ENCODE measurements at regions not wholly inside any gene's neighbourhood (a gene's known extent, or its start where the extent isn't known, plus 50 kb on each side); places are given as distances from the start of the nearest gene placed in this dataset.

GRCh38 chr1:177732178-177732577 is 237.7 kb downstream of the SEC16B start:
- Mint-ChIP-seq H3K27ac (no peak overlapping the region), H3K9me3 (ENCODE audit: insufficient read depth) (no peaks in the 10 kb centered on the region), H3K27me3 (no peaks in the 10 kb centered on the region), H3K4me3 (no peak overlapping the region), H3K4me1 (no peaks in the 10 kb centered on the region)
- intact Hi-C loops (cut with micrococcal nuclease) = no loop called here
- CTCF ChIA-PET = no interaction called here
- H4K20me1 ChIP-seq (ENCODE audit: control insufficient read depth, insufficient read depth, low read length, poor library complexity, severe bottlenecking) = no peaks in the 10 kb centered on the region
- 34% methylated on average over 2 of the region's 7 CpGs for WGBS (ENCODE audit: insufficient coverage)
- no peak overlapping the region for H3K9ac ChIP-seq (ENCODE audit: low read length)
- no peak overlapping the region for H3K4me2 ChIP-seq (replicated peaks; ENCODE audit: low read depth, low read length, poor library complexity, severe bottlenecking)
- TF ChIP-seq, protein P1, sequence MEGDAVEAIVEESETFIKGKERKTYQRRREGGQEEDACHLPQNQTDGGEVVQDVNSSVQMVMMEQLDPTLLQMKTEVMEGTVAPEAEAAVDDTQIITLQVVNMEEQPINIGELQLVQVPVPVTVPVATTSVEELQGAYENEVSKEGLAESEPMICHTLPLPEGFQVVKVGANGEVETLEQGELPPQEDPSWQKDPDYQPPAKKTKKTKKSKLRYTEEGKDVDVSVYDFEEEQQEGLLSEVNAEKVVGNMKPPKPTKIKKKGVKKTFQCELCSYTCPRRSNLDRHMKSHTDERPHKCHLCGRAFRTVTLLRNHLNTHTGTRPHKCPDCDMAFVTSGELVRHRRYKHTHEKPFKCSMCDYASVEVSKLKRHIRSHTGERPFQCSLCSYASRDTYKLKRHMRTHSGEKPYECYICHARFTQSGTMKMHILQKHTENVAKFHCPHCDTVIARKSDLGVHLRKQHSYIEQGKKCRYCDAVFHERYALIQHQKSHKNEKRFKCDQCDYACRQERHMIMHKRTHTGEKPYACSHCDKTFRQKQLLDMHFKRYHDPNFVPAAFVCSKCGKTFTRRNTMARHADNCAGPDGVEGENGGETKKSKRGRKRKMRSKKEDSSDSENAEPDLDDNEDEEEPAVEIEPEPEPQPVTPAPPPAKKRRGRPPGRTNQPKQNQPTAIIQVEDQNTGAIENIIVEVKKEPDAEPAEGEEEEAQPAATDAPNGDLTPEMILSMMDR (IDR thresholded peaks at IDR 0.05) = no peak
- TF ChIP-seq EZH2 (IDR thresholded peaks at IDR 0.05; ENCODE audit: borderline replicate concordance, insufficient read depth, low read depth, low read length, poor library complexity, severe bottlenecking) = no peak
- POLR2A ChIA-PET = no interaction called here
- H3K79me2 ChIP-seq (ENCODE audit: control insufficient read depth, insufficient read depth, low read length) = no peaks in the 10 kb centered on the region
- H3K4me3 ChIP-seq (ENCODE audit: control extremely low read depth in 1 of 5, extremely low read depth in 1 of 5, insufficient read depth in 1 of 5, low read depth in 2 of 5, low read length in 4 of 5) = no peak overlapping the region
- H3K27ac ChIP-seq (ENCODE audit: low read length in 2 of 2) = no peak overlapping the region
- no peaks in the 10 kb centered on the region for H3K36me3 ChIP-seq (replicated peaks in 1 of 2; ENCODE audit: control extremely low read depth in 1 of 2, control insufficient read depth in 1 of 2, extremely low read depth in 1 of 2, insufficient read depth in 2 of 2, low read length in 1 of 2)
- H3K27me3 ChIP-seq (replicated peaks in 1 of 4; ENCODE audit: control extremely low read depth in 1 of 4, control insufficient read depth in 3 of 4, insufficient read depth in 4 of 4, low read length in 3 of 4) = no peaks in the 10 kb centered on the region
- H3K9me3 ChIP-seq (ENCODE audit: control extremely low read depth in 1 of 3, control insufficient read depth in 2 of 3, insufficient read depth in 1 of 3, low read length in 2 of 3) = no peaks in the 10 kb centered on the region
- no peaks in the 10 kb centered on the region for H3K4me1 ChIP-seq (ENCODE audit: control insufficient read depth in 2 of 2, insufficient read depth in 2 of 2, low read length in 2 of 2)
- ATAC-seq (ENCODE audit: low read depth) (no peak), DNase-seq (no peak)
- no peak overlapping the region for H2AFZ ChIP-seq (ENCODE audit: insufficient read depth, low read depth, low read length, poor library complexity, severe bottlenecking)

DNA sequence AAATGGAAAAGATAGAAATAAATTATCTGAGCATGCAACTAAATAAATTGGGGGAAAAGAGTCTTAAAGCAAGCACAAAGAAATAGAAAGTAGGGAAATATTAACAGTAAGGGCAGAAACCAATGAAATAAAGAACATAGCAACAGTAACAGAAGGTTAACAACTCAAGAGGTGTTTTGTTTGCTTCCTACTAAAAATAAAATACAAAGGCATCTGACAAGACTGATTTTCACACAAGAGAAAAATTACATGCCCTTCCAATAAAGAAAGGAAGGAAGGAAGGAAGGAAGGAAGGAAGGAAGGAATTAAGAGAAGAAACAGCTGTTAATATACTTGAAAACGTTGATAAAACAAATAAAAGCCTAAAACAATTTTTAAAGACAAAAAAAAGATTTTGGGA is 240.2 kb downstream of the SEC16B start:
- TF ChIP-seq, protein P1 (IDR thresholded peaks at IDR 0.05) = no peak
- TF ChIP-seq EZH2 (IDR thresholded peaks at IDR 0.05; ENCODE audit: borderline replicate concordance, insufficient read depth, low read depth, low read length, poor library complexity, severe bottlenecking) = no peak
- ATAC-seq (ENCODE audit: low read depth) (no peak), DNase-seq (no peak)
- no peaks in the 10 kb centered on the region for H3K79me2 ChIP-seq (ENCODE audit: control insufficient read depth, insufficient read depth, low read length)
- H3K9me3 ChIP-seq (ENCODE audit: control extremely low read depth in 1 of 3, control insufficient read depth in 2 of 3, insufficient read depth in 1 of 3, low read length in 2 of 3) = no peaks in the 10 kb centered on the region
- H3K4me1 ChIP-seq (ENCODE audit: control insufficient read depth in 2 of 2, insufficient read depth in 2 of 2, low read length in 2 of 2) = no peaks in the 10 kb centered on the region
- no peaks in the 10 kb centered on the region for H3K36me3 ChIP-seq (replicated peaks in 1 of 2; ENCODE audit: control extremely low read depth in 1 of 2, control insufficient read depth in 1 of 2, extremely low read depth in 1 of 2, insufficient read depth in 2 of 2, low read length in 1 of 2)
- Mint-ChIP-seq H3K9me3 (ENCODE audit: insufficient read depth) (no peaks in the 10 kb centered on the region), H3K27ac (no peak overlapping the region), H3K4me3 (no peak overlapping the region), H3K4me1 (no peaks in the 10 kb centered on the region), H3K27me3 (no peaks in the 10 kb centered on the region)
- no peaks in the 10 kb centered on the region for H3K27me3 ChIP-seq (replicated peaks in 1 of 4; ENCODE audit: control extremely low read depth in 1 of 4, control insufficient read depth in 3 of 4, insufficient read depth in 4 of 4, low read length in 3 of 4)
- no peak overlapping the region for H3K4me2 ChIP-seq (replicated peaks; ENCODE audit: low read depth, low read length, poor library complexity, severe bottlenecking)
- intact Hi-C loops (cut with micrococcal nuclease) = no loop called here
- H2AFZ ChIP-seq (ENCODE audit: insufficient read depth, low read depth, low read length, poor library complexity, severe bottlenecking) = no peak overlapping the region
- H3K9ac ChIP-seq (ENCODE audit: low read length) = no peak overlapping the region
- no peaks in the 10 kb centered on the region for H4K20me1 ChIP-seq (ENCODE audit: control insufficient read depth, insufficient read depth, low read length, poor library complexity, severe bottlenecking)
- ChIA-PET CTCF (no interaction called here), POLR2A (no interaction called here)
- no peak overlapping the region for H3K4me3 ChIP-seq (ENCODE audit: control extremely low read depth in 1 of 5, extremely low read depth in 1 of 5, insufficient read depth in 1 of 5, low read depth in 2 of 5, low read length in 4 of 5)
- no peak overlapping the region for H3K27ac ChIP-seq (ENCODE audit: low read length in 2 of 2)
- no CpG with 5 or more reads among the region's 1 CpG for WGBS (ENCODE audit: insufficient coverage)

All from B cell (primary cell).